K562 (cell line): ENCODE measurements at regions not wholly inside any gene's neighbourhood (a gene's known extent, or its start where the extent isn't known, plus 50 kb on each side); places are given as distances from the start of the nearest gene placed in this dataset.

Experiments
- CTBP1 ChIP-seq: fragments of 450-650 bp; IDR thresholded peaks from 2 replicates; pipeline ENCODE4 v1.6.1; 2016; ENCODE audit warnings: borderline replicate concordance
- CTCF ChIP-seq, 3 experiments: IDR thresholded peaks in 2 of 3; conservative IDR thresholded peaks in 1 of 3; 2 replicates each; pipeline ENCODE4 v1.5.1; 2011 to 2012; ENCODE audit warnings: low read length in 3 of 3, mild to moderate bottlenecking in 3 of 3, control low read depth in 2 of 3, improper control_type of control experiment in 1 of 3, inconsistent platforms in 1 of 3, low read depth in 1 of 3, mixed read lengths in 1 of 3, moderate library complexity in 1 of 3; ENCODE audit not compliant: insufficient read depth in 2 of 3
- EZH2 ChIP-seq: IDR thresholded peaks from 2 replicates; pipeline ENCODE4 v1.6.1; 2012; ENCODE audit warnings: low read depth, mild to moderate bottlenecking, inconsistent platforms, low read length, borderline replicate concordance
- GMEB1 ChIP-seq: fragments of 250-450 bp; sonication (Bioruptor Pico); IDR thresholded peaks from 2 replicates; pipeline ENCODE4 v1.4.0; 2020; ENCODE audit warnings: mild to moderate bottlenecking
- GTF3C2 ChIP-seq: IDR thresholded peaks from 3 replicates; pipeline ENCODE4 v1.6.1; 2011; ENCODE audit warnings: borderline replicate concordance, mild to moderate bottlenecking, moderate library complexity; ENCODE audit not compliant: insufficient read length; ENCODE audit errors: extremely low read depth
- IRF2 ChIP-seq: sonication (generic); formaldehyde crosslinking; IDR thresholded peaks from 2 replicates; pipeline ENCODE4 v1.8.1; 2022; ENCODE audit warnings: mild to moderate bottlenecking, missing genetic modification reagents
- NR2C2 ChIP-seq, 2 experiments: fragments of 200-800 bp in 1 of 2; sonication (Bioruptor generic) in 1 of 2; sonication (generic) in 1 of 2; formaldehyde crosslinking in 1 of 2; IDR thresholded peaks; 2 replicates each; pipeline versions ENCODE4 v1.6.1 to v1.8.0; 2016 to 2022; ENCODE audit warnings: mild to moderate bottlenecking in 1 of 2, missing compliant biosample characterization in 1 of 2, missing genetic modification characterization in 1 of 2, missing genetic modification reagents in 1 of 2
- POLR2AphosphoS2 ChIP-seq: IDR thresholded peaks from 2 replicates; pipeline ENCODE4 v1.6.1; 2012; ENCODE audit warnings: low read length, improper control_type of control experiment
- RAD21 ChIP-seq, 2 experiments: fragments of 250-450 bp in 1 of 2; fragments of 450-650 bp in 1 of 2; sonication (Bioruptor Pico) in 1 of 2; formaldehyde crosslinking in 1 of 2; IDR thresholded peaks in 1 of 2; conservative IDR thresholded peaks in 1 of 2; 2 replicates each; pipeline versions ENCODE4 v1.4.0 to v1.8.0; 2020 to 2022; ENCODE audit warnings: mild to moderate bottlenecking in 2 of 2, moderate library complexity in 1 of 2
- RBM39 ChIP-seq: fragments of 200-400 bp; formaldehyde crosslinking; optimal IDR thresholded peaks from 2 replicates; pipeline ENCODE3; 2018; ENCODE audit warnings: low read depth, low read length
- ZC3H4 ChIP-seq: sonication (generic); formaldehyde crosslinking; IDR thresholded peaks from 2 replicates; pipeline ENCODE4 v1.9.0; 2021; ENCODE audit warnings: missing genetic modification reagents, borderline replicate concordance
- TF ChIP-seq, protein P1 (sequence below): sonication (generic); formaldehyde crosslinking; IDR thresholded peaks from 2 replicates; pipeline ENCODE4 v1.9.0; 2022; ENCODE audit warnings: mild to moderate bottlenecking, missing genetic modification reagents
- TF ChIP-seq, protein P2 (sequence below): sonication (generic); formaldehyde crosslinking; IDR thresholded peaks from 2 replicates; pipeline ENCODE4 v1.8.0; 2022; ENCODE audit warnings: mild to moderate bottlenecking, missing genetic modification reagents, borderline replicate concordance

- TF ChIP-seq GTF3C2, result no peak
- no peak for TF ChIP-seq CTCF (IDR thresholded peaks at IDR 0.05 in 2 of 3, conservative IDR thresholded peaks at IDR 0.05 in 1 of 3; ENCODE audit: insufficient read depth in 2 of 3, low read depth in 1 of 3, low read length in 3 of 3)
- TF ChIP-seq POLR2AphosphoS2, result no peak
- TF ChIP-seq EZH2, result no peak
- TF ChIP-seq ZC3H4 (CRISPR knock-in tag), result no peak
- no peak for TF ChIP-seq RBM39
- TF ChIP-seq RAD21 (CRISPR knock-in tag; conservative IDR thresholded peaks at IDR 0.05 in 1 of 2, IDR thresholded peaks at IDR 0.05 in 1 of 2), result no peak
- no peak for TF ChIP-seq NR2C2 (CRISPR knock-in tag; IDR thresholded peaks at IDR 0.05)
- TF ChIP-seq NR2C2 (tag; IDR thresholded peaks at IDR 0.05), result no peak
- no peak for TF ChIP-seq CTBP1
- TF ChIP-seq, protein P1, sequence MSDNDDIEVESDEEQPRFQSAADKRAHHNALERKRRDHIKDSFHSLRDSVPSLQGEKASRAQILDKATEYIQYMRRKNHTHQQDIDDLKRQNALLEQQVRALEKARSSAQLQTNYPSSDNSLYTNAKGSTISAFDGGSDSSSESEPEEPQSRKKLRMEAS (CRISPR knock-in tag), result no peak
- TF ChIP-seq, protein P2, sequence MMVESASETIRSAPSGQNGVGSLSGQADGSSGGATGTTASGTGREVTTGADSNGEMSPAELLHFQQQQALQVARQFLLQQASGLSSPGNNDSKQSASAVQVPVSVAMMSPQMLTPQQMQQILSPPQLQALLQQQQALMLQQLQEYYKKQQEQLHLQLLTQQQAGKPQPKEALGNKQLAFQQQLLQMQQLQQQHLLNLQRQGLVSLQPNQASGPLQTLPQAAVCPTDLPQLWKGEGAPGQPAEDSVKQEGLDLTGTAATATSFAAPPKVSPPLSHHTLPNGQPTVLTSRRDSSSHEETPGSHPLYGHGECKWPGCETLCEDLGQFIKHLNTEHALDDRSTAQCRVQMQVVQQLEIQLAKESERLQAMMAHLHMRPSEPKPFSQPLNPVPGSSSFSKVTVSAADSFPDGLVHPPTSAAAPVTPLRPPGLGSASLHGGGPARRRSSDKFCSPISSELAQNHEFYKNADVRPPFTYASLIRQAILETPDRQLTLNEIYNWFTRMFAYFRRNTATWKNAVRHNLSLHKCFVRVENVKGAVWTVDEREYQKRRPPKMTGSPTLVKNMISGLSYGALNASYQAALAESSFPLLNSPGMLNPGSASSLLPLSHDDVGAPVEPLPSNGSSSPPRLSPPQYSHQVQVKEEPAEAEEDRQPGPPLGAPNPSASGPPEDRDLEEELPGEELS (CRISPR knock-in tag), result no peak
- TF ChIP-seq IRF2 (CRISPR knock-in tag), result no peak
- no peak for TF ChIP-seq GMEB1 (CRISPR knock-in tag)
Measured at GRCh38 chr11:45095691-45096010, 50.8 kb upstream of the PRDM11 start.
